HG02981 (cell line): ENCODE measurements at regions not wholly inside any gene's neighbourhood (a gene's known extent, or its start where the extent isn't known, plus 50 kb on each side); places are given as distances from the start of the nearest gene placed in this dataset.
"Not testable (repeated sequence)": the region's sequence is repeated elsewhere in the genome, so short reads cannot be mapped to it uniquely, and the experiment has no call there.

Experiments
- ATAC-seq: cut with Tn5 transposase; IDR thresholded peaks from one replicate; pipeline ENCODE4 v1.9.1; 2021; ENCODE audit warnings: mild to moderate bottlenecking, moderate library complexity; ENCODE audit not compliant: unreplicated experiment

- ATAC-seq, result peak; percentile 86
These were observed 74.9 kb upstream of the WASF3 start for GRCh38 chr13:26482451-26483197.

GRCh38 chr13:26483546-26483945 is 73.9 kb upstream of the WASF3 start:
- no peak for ATAC-seq

GRCh38 chr13:26484196-26484595 is 73.3 kb upstream of the WASF3 start:
- ATAC-seq, result no peak

GRCh38 chr13:26485288-26485687 is 72.2 kb upstream of the WASF3 start:
- no peak for ATAC-seq

- ATAC-seq, result no peak
These were observed 71.7 kb upstream of the WASF3 start for GRCh38 chr13:26485786-26486185.

GRCh38 chr13:26486550-26486949 is 70.9 kb upstream of the WASF3 start:
- ATAC-seq, result no peak

GRCh38 chr13:26487781-26488180 is 69.7 kb upstream of the WASF3 start:
- no peak for ATAC-seq

GRCh38 chr13:26488236-26489003 is 69.1 kb upstream of the WASF3 start:
- no peak for ATAC-seq

- ATAC-seq, result not testable (repeated sequence)
These were observed 65.2 kb upstream of the WASF3 start for GRCh38 chr13:26492301-26492700.

GRCh38 chr13:26494571-26495195 is 62.8 kb upstream of the WASF3 start:
- no peak for ATAC-seq

GRCh38 chr13:26495750-26496149 is 61.7 kb upstream of the WASF3 start:
- no peak for ATAC-seq

- ATAC-seq, result no peak
These were observed 59.4 kb upstream of the WASF3 start for GRCh38 chr13:26497968-26498511.

GRCh38 chr13:26498656-26499601 is 58.6 kb upstream of the WASF3 start:
- no peak for ATAC-seq

GRCh38 chr13:26500618-26501320 is 56.7 kb upstream of the WASF3 start:
- no peak for ATAC-seq

- no peak for ATAC-seq
These were observed 55.8 kb upstream of the WASF3 start for GRCh38 chr13:26501641-26502040.

- ATAC-seq, result no peak
These were observed 54.7 kb upstream of the WASF3 start for GRCh38 chr13:26502826-26503225.

- ATAC-seq, result no peak
These were observed 53.5 kb upstream of the WASF3 start for GRCh38 chr13:26503826-26504594.
